Epidermal melanocyte (primary cell): ENCODE measurements at regions not wholly inside any gene's neighbourhood (a gene's known extent, or its start where the extent isn't known, plus 50 kb on each side); places are given as distances from the start of the nearest gene placed in this dataset.

Experiments used
- DNase-seq: peaks from one replicate; pipeline ENCODE4 v3.0.0; 2011; ENCODE audit warnings: low spot score; ENCODE audit not compliant: insufficient read length

GRCh38 chr10:125344573-125345171 is 184.3 kb upstream of the CTBP2 start:
- DNase-seq, result no peak

GRCh38 chr10:125343983-125344382 is 183.6 kb upstream of the CTBP2 start:
- DNase-seq, result no peak

- DNase-seq, result no peak
These were observed 183.0 kb upstream of the CTBP2 start for GRCh38 chr10:125343118-125343925.

- no peak for DNase-seq
These were observed 181.2 kb upstream of the CTBP2 start for GRCh38 chr10:125341611-125342010.

GRCh38 chr10:125340903-125341302 is 180.5 kb upstream of the CTBP2 start:
- DNase-seq, result no peak

GRCh38 chr10:125337510-125337909 is 177.1 kb upstream of the CTBP2 start:
- no peak for DNase-seq

GRCh38 chr10:125334545-125334944 is 174.2 kb upstream of the CTBP2 start:
- DNase-seq, result no peak

- DNase-seq, result no peak
These were observed 173.4 kb upstream of the CTBP2 start for GRCh38 chr10:125333769-125334168.

- DNase-seq, result no peak
These were observed 172.8 kb upstream of the CTBP2 start for GRCh38 chr10:125333209-125333591.

GRCh38 chr10:125332548-125333208 is 172.3 kb upstream of the CTBP2 start:
- no peak for DNase-seq

GRCh38 chr10:125331056-125331455 is 170.7 kb upstream of the CTBP2 start:
- no peak for DNase-seq

GRCh38 chr10:125329056-125329455 is 168.7 kb upstream of the CTBP2 start:
- no peak for DNase-seq

- no peak for DNase-seq
These were observed 165.0 kb upstream of the CTBP2 start for GRCh38 chr10:125325326-125325725.

- no peak for DNase-seq
These were observed 156.1 kb upstream of the CTBP2 start for GRCh38 chr10:125316436-125316835.

- DNase-seq, result no peak
These were observed 140.6 kb upstream of the CTBP2 start for GRCh38 chr10:125300937-125301336.

GRCh38 chr10:125299461-125299860 is 139.1 kb upstream of the CTBP2 start:
- no peak for DNase-seq

GRCh38 chr10:125296598-125296997 is 136.2 kb upstream of the CTBP2 start:
- no peak for DNase-seq

- DNase-seq, result no peak
These were observed 133.7 kb upstream of the CTBP2 start for GRCh38 chr10:125294109-125294508.

- no peak for DNase-seq
These were observed 131.5 kb upstream of the CTBP2 start for GRCh38 chr10:125291836-125292235.

- no peak for DNase-seq
These were observed 129.1 kb upstream of the CTBP2 start for GRCh38 chr10:125289461-125289860.

- DNase-seq, result no peak
These were observed 124.7 kb upstream of the CTBP2 start for GRCh38 chr10:125284875-125285597.
